ENCODE measurements at regions not wholly inside any gene's neighbourhood (a gene's known extent, or its start where the extent isn't known, plus 50 kb on each side); places are given as distances from the start of the nearest gene placed in this dataset.

DNA sequence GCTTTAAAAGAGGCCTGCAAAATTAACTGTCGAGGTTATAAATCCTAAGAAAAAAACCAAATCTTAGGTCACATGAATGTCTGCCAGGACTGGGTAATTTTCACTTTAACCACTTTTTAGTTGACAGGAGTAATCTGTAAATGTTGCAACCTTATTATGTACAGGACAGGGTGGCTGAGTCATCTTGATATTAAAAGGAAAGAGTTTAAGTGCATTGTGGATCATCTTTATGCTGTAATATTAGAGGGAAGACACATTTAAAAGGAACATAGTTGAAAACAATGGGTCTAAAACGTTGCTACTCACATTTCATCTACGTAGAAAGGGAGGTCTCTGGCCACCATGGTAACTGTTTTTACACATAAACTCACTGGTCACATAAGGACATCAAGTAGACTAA is 115.5 kb downstream of the LSMEM1 start:
- no peak overlapping the region for H3K4me3 ChIP-seq (replicated peaks in 1 of 2; ENCODE audit: low read depth in 2 of 2, low read length in 2 of 2)
- TF ChIP-seq, protein P1, sequence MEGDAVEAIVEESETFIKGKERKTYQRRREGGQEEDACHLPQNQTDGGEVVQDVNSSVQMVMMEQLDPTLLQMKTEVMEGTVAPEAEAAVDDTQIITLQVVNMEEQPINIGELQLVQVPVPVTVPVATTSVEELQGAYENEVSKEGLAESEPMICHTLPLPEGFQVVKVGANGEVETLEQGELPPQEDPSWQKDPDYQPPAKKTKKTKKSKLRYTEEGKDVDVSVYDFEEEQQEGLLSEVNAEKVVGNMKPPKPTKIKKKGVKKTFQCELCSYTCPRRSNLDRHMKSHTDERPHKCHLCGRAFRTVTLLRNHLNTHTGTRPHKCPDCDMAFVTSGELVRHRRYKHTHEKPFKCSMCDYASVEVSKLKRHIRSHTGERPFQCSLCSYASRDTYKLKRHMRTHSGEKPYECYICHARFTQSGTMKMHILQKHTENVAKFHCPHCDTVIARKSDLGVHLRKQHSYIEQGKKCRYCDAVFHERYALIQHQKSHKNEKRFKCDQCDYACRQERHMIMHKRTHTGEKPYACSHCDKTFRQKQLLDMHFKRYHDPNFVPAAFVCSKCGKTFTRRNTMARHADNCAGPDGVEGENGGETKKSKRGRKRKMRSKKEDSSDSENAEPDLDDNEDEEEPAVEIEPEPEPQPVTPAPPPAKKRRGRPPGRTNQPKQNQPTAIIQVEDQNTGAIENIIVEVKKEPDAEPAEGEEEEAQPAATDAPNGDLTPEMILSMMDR (IDR thresholded peaks at IDR 0.05; ENCODE audit: low read depth, low read length) = no peak
- peak; percentile 79 to 84 for DNase-seq (ENCODE audit: low read depth in 2 of 2)

DNA sequence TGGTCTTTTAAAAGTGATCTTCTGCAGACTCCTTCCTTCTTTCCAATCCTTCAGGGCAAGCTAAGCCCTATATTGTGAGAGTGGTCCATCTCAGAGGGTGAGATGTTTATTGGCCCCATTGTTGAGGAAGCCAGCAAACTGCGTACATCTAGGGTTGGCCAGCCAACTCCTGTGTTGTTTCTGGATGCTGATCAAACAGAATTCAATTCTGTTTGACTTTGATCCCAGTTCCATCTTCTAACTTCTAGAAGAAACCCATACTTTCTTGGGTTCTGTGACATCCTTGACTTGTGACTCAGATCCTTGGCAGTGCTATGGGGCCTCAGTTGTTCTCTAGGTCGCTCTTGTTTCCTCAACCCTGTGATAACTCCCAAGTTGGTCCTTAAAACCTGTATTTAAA is 116.2 kb downstream of the LSMEM1 start:
- H3K4me3 ChIP-seq (replicated peaks in 1 of 2; ENCODE audit: low read depth in 2 of 2, low read length in 2 of 2) = no peak overlapping the region
- TF ChIP-seq, protein P1 (IDR thresholded peaks at IDR 0.05; ENCODE audit: low read depth, low read length) = no peak
- DNase-seq (ENCODE audit: low read depth in 2 of 2) = peak; percentile 28 to 49

DNA sequence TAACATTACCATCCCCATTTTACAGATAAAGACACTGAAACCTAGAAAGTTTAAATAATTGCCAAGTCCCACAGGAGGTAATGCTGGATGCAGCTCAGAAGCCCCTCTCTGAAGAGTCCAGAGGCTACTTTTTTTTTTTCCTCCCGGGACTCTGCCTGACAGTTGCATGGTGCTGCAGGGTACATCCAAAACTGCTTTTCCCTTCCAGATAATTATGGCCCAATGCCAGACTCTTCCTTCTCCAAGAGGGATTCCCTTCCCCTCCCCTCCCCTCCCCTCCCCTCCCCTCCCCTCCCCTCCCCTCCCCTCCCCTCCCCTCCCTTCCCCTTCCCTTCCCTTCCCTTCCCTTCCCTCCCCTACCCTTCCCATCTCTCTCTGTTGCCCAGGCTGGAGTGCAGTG is 122.9 kb downstream of the LSMEM1 start:
- H3K4me3 ChIP-seq (replicated peaks in 1 of 2; ENCODE audit: low read depth in 2 of 2, low read length in 2 of 2) = no peak overlapping the region
- no peak for DNase-seq (ENCODE audit: low read depth in 2 of 2)
- TF ChIP-seq, protein P1 (IDR thresholded peaks at IDR 0.05; ENCODE audit: low read depth, low read length) = no peak

DNA sequence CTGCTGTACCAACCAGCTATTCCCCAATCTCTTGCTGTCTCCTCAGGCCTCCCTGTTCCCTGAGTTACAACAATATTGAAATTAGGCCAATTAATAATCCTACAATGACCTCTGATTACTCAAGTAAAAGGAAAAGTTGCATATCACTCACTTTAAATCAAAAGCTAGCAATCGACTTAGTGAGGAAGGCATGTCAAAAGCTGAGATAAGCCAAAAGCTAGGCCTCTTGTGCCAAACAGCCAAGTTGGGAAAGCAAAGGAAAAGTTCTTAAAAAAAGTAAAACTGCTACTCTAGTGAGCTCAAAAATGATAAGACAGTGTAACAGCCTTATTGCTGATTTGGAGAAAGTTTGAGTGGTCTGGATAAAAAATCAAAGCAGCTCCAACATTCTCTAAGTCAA is 129.8 kb downstream of the LSMEM1 start:
- DNase-seq (ENCODE audit: low read depth in 2 of 2) = no peak
- TF ChIP-seq, protein P1 (IDR thresholded peaks at IDR 0.05; ENCODE audit: low read depth, low read length) = no peak
- no peak overlapping the region for H3K4me3 ChIP-seq (replicated peaks in 1 of 2; ENCODE audit: low read depth in 2 of 2, low read length in 2 of 2)

DNA sequence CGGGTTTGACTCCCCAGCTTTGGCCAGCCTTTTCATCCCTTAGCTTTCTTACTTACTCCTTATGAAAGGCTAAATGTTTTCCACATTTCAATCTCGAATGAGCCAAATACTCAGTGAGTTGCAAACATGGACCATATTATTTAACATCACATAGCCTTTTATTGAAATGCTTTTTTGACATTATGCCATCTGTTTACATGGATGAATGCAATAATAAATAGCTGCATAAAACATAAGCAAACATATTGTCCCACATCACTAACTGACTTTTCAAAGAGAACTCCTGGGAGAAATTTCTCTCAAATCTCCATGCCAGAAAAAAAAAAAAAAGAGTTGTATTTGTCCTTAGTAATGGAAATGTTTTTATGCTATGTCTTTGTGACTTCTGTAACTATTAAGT is 134.9 kb downstream of the LSMEM1 start:
- DNase-seq (ENCODE audit: low read depth in 2 of 2) = no peak
- TF ChIP-seq, protein P1 (IDR thresholded peaks at IDR 0.05; ENCODE audit: low read depth, low read length) = no peak
- no peak overlapping the region for H3K4me3 ChIP-seq (replicated peaks in 1 of 2; ENCODE audit: low read depth in 2 of 2, low read length in 2 of 2)

DNA sequence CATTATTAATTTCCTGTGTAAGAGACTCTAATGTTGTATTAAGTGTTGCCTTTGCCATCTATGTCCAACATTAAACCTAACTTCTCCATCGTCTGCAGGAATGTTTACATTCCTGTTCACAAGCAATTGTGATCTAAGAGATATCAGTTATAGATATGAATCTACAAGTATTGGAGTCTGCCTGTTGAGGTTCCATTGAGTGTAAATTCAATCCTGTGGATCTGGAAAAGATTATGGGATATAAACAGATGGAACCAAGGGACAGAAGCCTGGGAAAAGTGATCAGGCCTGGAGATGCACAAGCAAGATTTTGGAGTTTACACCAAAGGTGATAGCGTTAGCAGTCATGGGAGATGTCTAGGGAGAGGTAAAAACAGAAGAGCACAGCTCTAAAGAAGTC is 135.5 kb downstream of the LSMEM1 start:
- TF ChIP-seq, protein P1 (IDR thresholded peaks at IDR 0.05; ENCODE audit: low read depth, low read length) = no peak
- no peak overlapping the region for H3K4me3 ChIP-seq (replicated peaks in 1 of 2; ENCODE audit: low read depth in 2 of 2, low read length in 2 of 2)
- DNase-seq (ENCODE audit: low read depth in 2 of 2) = no peak

DNA sequence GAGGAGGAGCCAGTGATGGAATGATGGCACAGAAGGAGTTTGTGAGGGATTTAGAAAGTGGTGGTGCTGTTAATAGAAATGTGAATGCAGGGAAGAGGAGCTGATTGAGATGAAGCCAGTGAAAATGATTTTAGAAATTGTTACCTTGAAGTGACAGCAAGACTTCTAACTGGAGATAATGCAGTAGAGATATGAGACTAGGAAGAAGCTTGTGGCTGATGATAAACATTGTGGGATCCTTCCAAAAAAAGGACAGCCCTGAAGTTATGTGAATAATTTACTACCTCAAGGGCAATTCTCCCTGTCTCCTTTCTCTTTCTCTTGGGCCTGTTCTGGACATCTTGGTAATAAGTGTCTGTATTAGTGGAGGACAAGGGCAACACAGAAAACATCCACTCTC is 138.6 kb downstream of the LSMEM1 start:
- TF ChIP-seq, protein P1 (IDR thresholded peaks at IDR 0.05; ENCODE audit: low read depth, low read length) = no peak
- H3K4me3 ChIP-seq (replicated peaks in 1 of 2; ENCODE audit: low read depth in 2 of 2, low read length in 2 of 2) = no peak overlapping the region
- DNase-seq (ENCODE audit: low read depth in 2 of 2) = no peak

All from cardiac fibroblast (primary cell).